Fibroblast of the conjunctiva (primary cell): ENCODE measurements at regions not wholly inside any gene's neighbourhood (a gene's known extent, or its start where the extent isn't known, plus 50 kb on each side); places are given as distances from the start of the nearest gene placed in this dataset.
A peak's percentile ranks its signal among the peaks of the same experiment; 100 is the strongest.

Experiments used
- DNase-seq: peaks from one replicate; pipeline ENCODE4 v3.0.0-alpha.2; 2010; ENCODE audit warnings: low read depth

GRCh38 chr7:49376817-49377375 is 396.5 kb upstream of the VWC2 start:
- DNase-seq, result no peak

GRCh38 chr7:49386792-49387191 is 386.6 kb upstream of the VWC2 start:
- no peak for DNase-seq

- no peak for DNase-seq
Observed at GRCh38 chr7:49389871-49390479, 383.5 kb upstream of the VWC2 start.

- no peak for DNase-seq
Observed at GRCh38 chr7:49396229-49396628, 377.2 kb upstream of the VWC2 start.

- no peak for DNase-seq
Observed at GRCh38 chr7:49397750-49398149, 375.7 kb upstream of the VWC2 start.

GRCh38 chr7:49398236-49398635 is 375.2 kb upstream of the VWC2 start:
- no peak for DNase-seq

- DNase-seq, result peak; percentile 32
Observed at GRCh38 chr7:49398746-49399145, 374.7 kb upstream of the VWC2 start.

GRCh38 chr7:49400891-49401550 is 372.4 kb upstream of the VWC2 start:
- no peak for DNase-seq

- no peak for DNase-seq
Observed at GRCh38 chr7:49403844-49404243, 369.6 kb upstream of the VWC2 start.

- DNase-seq, result no peak
Observed at GRCh38 chr7:49407205-49407604, 366.2 kb upstream of the VWC2 start.

- no peak for DNase-seq
Observed at GRCh38 chr7:49417034-49417433, 356.4 kb upstream of the VWC2 start.

- no peak for DNase-seq
Observed at GRCh38 chr7:49418963-49419362, 354.5 kb upstream of the VWC2 start.

GRCh38 chr7:49422564-49422963 is 350.9 kb upstream of the VWC2 start:
- DNase-seq, result no peak

- DNase-seq, result no peak
Observed at GRCh38 chr7:49424109-49424508, 349.3 kb upstream of the VWC2 start.

- DNase-seq, result no peak
Observed at GRCh38 chr7:49425277-49425818, 348.1 kb upstream of the VWC2 start.

- DNase-seq, result no peak
Observed at GRCh38 chr7:49432254-49432653, 341.2 kb upstream of the VWC2 start.

GRCh38 chr7:49433794-49434193 is 339.6 kb upstream of the VWC2 start:
- no peak for DNase-seq

GRCh38 chr7:49434846-49435245 is 338.6 kb upstream of the VWC2 start:
- DNase-seq, result no peak

- DNase-seq, result no peak
Observed at GRCh38 chr7:49438281-49438680, 335.2 kb upstream of the VWC2 start.

GRCh38 chr7:49443515-49443914 is 329.9 kb upstream of the VWC2 start:
- DNase-seq, result no peak

GRCh38 chr7:49453486-49453885 is 320.0 kb upstream of the VWC2 start:
- no peak for DNase-seq

- no peak for DNase-seq
Observed at GRCh38 chr7:49479441-49479840, 294.0 kb upstream of the VWC2 start.

GRCh38 chr7:49479936-49480544 is 293.4 kb upstream of the VWC2 start:
- DNase-seq, result no peak
